ENCODE measurements at regions not wholly inside any gene's neighbourhood (a gene's known extent, or its start where the extent isn't known, plus 50 kb on each side); places are given as distances from the start of the nearest gene placed in this dataset.

- no peak for DNase-seq
- no peaks in the 10 kb centered on the region for H3K36me3 Mint-ChIP-seq
- H3K9me3 Mint-ChIP-seq, result no peaks in the 10 kb centered on the region
- peaks cover 0 to 4% of the 10 kb centered on the region in 2 donors for H3K27me3 Mint-ChIP-seq
- peaks cover 4 to 6% of the 10 kb centered on the region in 2 donors for H3K4me1 Mint-ChIP-seq
- H3K27ac Mint-ChIP-seq, result no peak overlapping the region
- H3K4me3 Mint-ChIP-seq, result no peak overlapping the region
- ATAC-seq (replicated peaks), result no peak
These were observed 137.0 kb downstream of the PLPP3 start for GRCh38 chr1:56442290-56442877.

GRCh38 chr1:56441601-56442000 lies 137.8 kb downstream of the PLPP3 start:
- Mint-ChIP-seq H3K4me1 (peaks cover 4 to 6% of the 10 kb centered on the region in 2 donors), H3K9me3 (no peaks in the 10 kb centered on the region), H3K27me3 (no peaks in the 10 kb centered on the region), H3K4me3 (no peak overlapping the region), H3K36me3 (no peaks in the 10 kb centered on the region), H3K27ac (no peak overlapping the region)
- DNase-seq, result no peak
- no peak for ATAC-seq (replicated peaks)

GRCh38 chr1:56439610-56440264 lies 139.6 kb downstream of the PLPP3 start:
- no peaks in the 10 kb centered on the region for H3K9me3 Mint-ChIP-seq
- peaks cover 18 to 21% of the 10 kb centered on the region in 2 donors for H3K4me1 Mint-ChIP-seq
- no peaks in the 10 kb centered on the region for H3K36me3 Mint-ChIP-seq
- no peaks in the 10 kb centered on the region for H3K27me3 Mint-ChIP-seq
- H3K27ac Mint-ChIP-seq, result no peak overlapping the region
- no peak for DNase-seq
- ATAC-seq (replicated peaks), result peak; percentile 52 to 61
- no peak overlapping the region for H3K4me3 Mint-ChIP-seq

- H3K4me1 Mint-ChIP-seq, result peaks cover 26 to 28% of the 10 kb centered on the region in 2 donors
- H3K9me3 Mint-ChIP-seq, result no peaks in the 10 kb centered on the region
- H3K4me3 Mint-ChIP-seq, result no peak overlapping the region
- H3K27me3 Mint-ChIP-seq, result no peaks in the 10 kb centered on the region
- DNase-seq, result no peak
- no peaks in the 10 kb centered on the region for H3K36me3 Mint-ChIP-seq
- ATAC-seq (replicated peaks), result no peak
- no peak overlapping the region for H3K27ac Mint-ChIP-seq
These were observed 140.3 kb downstream of the PLPP3 start for GRCh38 chr1:56438901-56439551.

GRCh38 chr1:56437959-56438358 lies 141.4 kb downstream of the PLPP3 start:
- H3K27ac Mint-ChIP-seq, result no peak overlapping the region
- no peaks in the 10 kb centered on the region for H3K27me3 Mint-ChIP-seq
- no peak for ATAC-seq (replicated peaks)
- peaks cover 36 to 39% of the 10 kb centered on the region in 2 donors for H3K4me1 Mint-ChIP-seq
- H3K9me3 Mint-ChIP-seq, result peaks cover 4 to 6% of the 10 kb centered on the region in 2 donors
- H3K4me3 Mint-ChIP-seq, result no peak overlapping the region
- peaks cover 0 to 6% of the 10 kb centered on the region in 2 donors for H3K36me3 Mint-ChIP-seq
- no peak for DNase-seq

- Mint-ChIP-seq H3K27me3 (no peaks in the 10 kb centered on the region), H3K27ac (no peak overlapping the region), H3K36me3 (peaks cover 0 to 8% of the 10 kb centered on the region in 2 donors), H3K4me3 (no peak overlapping the region), H3K9me3 (peaks cover 6 to 8% of the 10 kb centered on the region in 2 donors), H3K4me1 (peaks cover 45 to 49% of the 10 kb centered on the region in 2 donors)
- ATAC-seq (replicated peaks), result no peak
- DNase-seq, result no peak
These were observed 142.4 kb downstream of the PLPP3 start for GRCh38 chr1:56436912-56437417.

- no peak for DNase-seq
- Mint-ChIP-seq H3K4me1 (peaks cover 50 to 56% of the 10 kb centered on the region in 2 donors), H3K4me3 (no peak overlapping the region)
These were observed 143.1 kb downstream of the PLPP3 start for GRCh38 chr1:56436296-56436695.

GRCh38 chr1:56435434-56436262 lies 143.7 kb downstream of the PLPP3 start:
- Mint-ChIP-seq H3K27me3 (no peaks in the 10 kb centered on the region), H3K27ac (no peak overlapping the region), H3K4me1 (peaks cover 50 to 62% of the 10 kb centered on the region in 2 donors), H3K9me3 (peaks cover 6 to 8% of the 10 kb centered on the region in 2 donors), H3K36me3 (peaks cover 0 to 8% of the 10 kb centered on the region in 2 donors), H3K4me3 (no peak overlapping the region)
- DNase-seq (no peak), ATAC-seq (replicated peaks) (no peak)

More at GRCh38 chr1:56436296-56436695, 143.1 kb downstream of the PLPP3 start:
- Mint-ChIP-seq H3K27ac (no peak overlapping the region), H3K9me3 (peaks cover 6 to 8% of the 10 kb centered on the region in 2 donors), H3K36me3 (peaks cover 0 to 8% of the 10 kb centered on the region in 2 donors), H3K27me3 (no peaks in the 10 kb centered on the region)
- ATAC-seq (replicated peaks), result no peak

- Mint-ChIP-seq H3K27me3 (no peaks in the 10 kb centered on the region), H3K9me3 (peaks cover 6 to 8% of the 10 kb centered on the region in 2 donors), H3K4me1 (peaks cover 47 to 67% of the 10 kb centered on the region in 2 donors), H3K27ac (no peak overlapping the region), H3K36me3 (peaks cover 0 to 8% of the 10 kb centered on the region in 2 donors), H3K4me3 (no peak overlapping the region)
- DNase-seq, result no peak
- ATAC-seq (replicated peaks), result peak; percentile 44 to 51
These were observed 144.6 kb downstream of the PLPP3 start for GRCh38 chr1:56434740-56435139.

- H3K36me3 Mint-ChIP-seq, result peaks cover 0 to 8% of the 10 kb centered on the region in 2 donors
- peaks cover 45 to 64% of the 10 kb centered on the region in 2 donors for H3K4me1 Mint-ChIP-seq
- ATAC-seq (replicated peaks), result no peak
- H3K9me3 Mint-ChIP-seq, result peaks cover 6 to 8% of the 10 kb centered on the region in 2 donors
- H3K27ac Mint-ChIP-seq, result no peak overlapping the region
- no peak overlapping the region for H3K4me3 Mint-ChIP-seq
- no peaks in the 10 kb centered on the region for H3K27me3 Mint-ChIP-seq
- DNase-seq, result no peak
These were observed 145.3 kb downstream of the PLPP3 start for GRCh38 chr1:56434025-56434424.

GRCh38 chr1:56433056-56433577 lies 146.2 kb downstream of the PLPP3 start:
- Mint-ChIP-seq H3K27ac (no peak overlapping the region), H3K9me3 (peaks cover 6 to 8% of the 10 kb centered on the region in 2 donors), H3K27me3 (no peaks in the 10 kb centered on the region), H3K4me3 (peak overlapping the region in 1 of 2 donors; percentile 3), H3K36me3 (peaks cover 0 to 8% of the 10 kb centered on the region in 2 donors), H3K4me1 (peaks cover 45 to 73% of the 10 kb centered on the region in 2 donors)
- ATAC-seq (replicated peaks) (peak; percentile 81 to 88), DNase-seq (peak; percentile 4)

GRCh38 chr1:56432166-56432971 lies 147.0 kb downstream of the PLPP3 start:
- no peak overlapping the region for H3K27ac Mint-ChIP-seq
- no peak for DNase-seq
- H3K27me3 Mint-ChIP-seq, result no peaks in the 10 kb centered on the region
- H3K4me1 Mint-ChIP-seq, result peaks cover 50 to 80% of the 10 kb centered on the region in 2 donors
- H3K9me3 Mint-ChIP-seq, result peaks cover 6 to 8% of the 10 kb centered on the region in 2 donors
- ATAC-seq (replicated peaks), result no peak
- peak overlapping the region in 1 of 2 donors; percentile 1 for H3K4me3 Mint-ChIP-seq
- H3K36me3 Mint-ChIP-seq, result peaks cover 0 to 8% of the 10 kb centered on the region in 2 donors
